GM11168 (cell line): ENCODE measurements at regions not wholly inside any gene's neighbourhood (a gene's known extent, or its start where the extent isn't known, plus 50 kb on each side); places are given as distances from the start of the nearest gene placed in this dataset.

ENCODE experiments used
- in situ Hi-C: fragments of 300-500 bp; cut with MboI; formaldehyde crosslinking; loops from one replicate; pipeline ENCODE4 v1.12.0; 2022; ENCODE audit warnings: low sequenced_read_pairs; ENCODE audit not compliant: unreplicated experiment

- in situ Hi-C loops, result no loop called here
Measured at GRCh38 chr10:10350050-10350449, 667.6 kb upstream of the CELF2 start.

GRCh38 chr10:10351451-10351850, 666.2 kb upstream of the CELF2 start:
- in situ Hi-C loops, result no loop called here

- in situ Hi-C loops, result no loop called here
Measured at GRCh38 chr10:10353326-10353868, 664.3 kb upstream of the CELF2 start.

GRCh38 chr10:10359263-10359662, 658.4 kb upstream of the CELF2 start:
- in situ Hi-C loops, result no loop called here

GRCh38 chr10:10361301-10361885, 656.3 kb upstream of the CELF2 start:
- in situ Hi-C loops, result no loop called here

- in situ Hi-C loops, result no loop called here
Measured at GRCh38 chr10:10362800-10363199, 654.9 kb upstream of the CELF2 start.

- in situ Hi-C loops, result no loop called here
Measured at GRCh38 chr10:10363217-10363616, 654.5 kb upstream of the CELF2 start.

GRCh38 chr10:10364902-10365301, 652.8 kb upstream of the CELF2 start:
- in situ Hi-C loops, result no loop called here

GRCh38 chr10:10365676-10366075, 652.0 kb upstream of the CELF2 start:
- in situ Hi-C loops, result no loop called here

GRCh38 chr10:10366836-10367235, 650.8 kb upstream of the CELF2 start:
- in situ Hi-C loops, result no loop called here

GRCh38 chr10:10367264-10367663, 650.4 kb upstream of the CELF2 start:
- in situ Hi-C loops, result no loop called here

- in situ Hi-C loops, result no loop called here
Measured at GRCh38 chr10:10368951-10369576, 648.6 kb upstream of the CELF2 start.

GRCh38 chr10:10385831-10386230, 631.8 kb upstream of the CELF2 start:
- in situ Hi-C loops, result no loop called here

- in situ Hi-C loops, result no loop called here
Measured at GRCh38 chr10:10389182-10389581, 628.5 kb upstream of the CELF2 start.

GRCh38 chr10:10392511-10392910, 625.2 kb upstream of the CELF2 start:
- in situ Hi-C loops, result no loop called here

- in situ Hi-C loops, result no loop called here
Measured at GRCh38 chr10:10394933-10395658, 622.6 kb upstream of the CELF2 start.

GRCh38 chr10:10396601-10397000, 621.1 kb upstream of the CELF2 start:
- in situ Hi-C loops, result no loop called here

GRCh38 chr10:10397906-10398305, 619.8 kb upstream of the CELF2 start:
- in situ Hi-C loops, result no loop called here

- in situ Hi-C loops, result no loop called here
Measured at GRCh38 chr10:10403762-10404161, 613.9 kb upstream of the CELF2 start.

GRCh38 chr10:10417671-10418070, 600.0 kb upstream of the CELF2 start:
- in situ Hi-C loops, result no loop called here

GRCh38 chr10:10418387-10418786, 599.3 kb upstream of the CELF2 start:
- in situ Hi-C loops, result no loop called here
